Activated CD8-positive, alpha-beta T cell treated with anti-CD3 and anti-CD28 coated beads for 36 hours (primary cell): ENCODE measurements at regions not wholly inside any gene's neighbourhood (a gene's known extent, or its start where the extent isn't known, plus 50 kb on each side); places are given as distances from the start of the nearest gene placed in this dataset.

Source experiments
- ATAC-seq: fragments of 200-7000 bp; cut with Tn5 transposase; one replicate; pipeline ENCODE4 v1.10.0; 2021; ENCODE audit warnings: mild to moderate bottlenecking, moderate library complexity
- CTCF ChIA-PET: fragments of 350-600 bp; sonication (Branson Sonifier 250); formaldehyde crosslinking; loops from one replicate; lab custom pipeline; 2021; ENCODE audit warnings: antibody characterized with exemption; lab: Charles Lee
- POLR2A ChIA-PET: fragments of 350-600 bp; sonication (Branson Sonifier 250); formaldehyde crosslinking; loops from one replicate; lab custom pipeline; 2021; ENCODE audit warnings: antibody characterized with exemption; lab: Charles Lee
- DNase-seq: peaks from one replicate; pipeline ENCODE4 v3.0.0-alpha.2; 2020
- H3K27ac Mint-ChIP-seq: one replicate; pipeline ENCODE4 v1.8.0; 2021; ENCODE audit warnings: mild to moderate bottlenecking, mixed read lengths
- H3K27me3 Mint-ChIP-seq: one replicate; pipeline ENCODE4 v1.8.0; 2021; ENCODE audit warnings: mixed read lengths
- H3K36me3 Mint-ChIP-seq: one replicate; pipeline ENCODE4 v1.8.0; 2021; ENCODE audit warnings: low read depth, mixed read lengths
- H3K4me1 Mint-ChIP-seq: one replicate; pipeline ENCODE4 v1.8.0; 2021; ENCODE audit warnings: low read depth, mixed read lengths
- H3K4me3 Mint-ChIP-seq: one replicate; pipeline ENCODE4 v1.8.0; 2021; ENCODE audit warnings: mild to moderate bottlenecking, moderate library complexity, mixed read lengths
- H3K9me3 Mint-ChIP-seq: one replicate; pipeline ENCODE4 v1.8.0; 2021; ENCODE audit warnings: mixed read lengths
- CTCF ChIP-seq: fragments of 200-600 bp; IDR thresholded peaks from one replicate; pipeline ENCODE4 v1.8.0; 2022; ENCODE audit warnings: antibody characterized with exemption, mild to moderate bottlenecking
- intact Hi-C: fragments of 100-400 bp; cut with micrococcal nuclease; formaldehyde crosslinking; loops from one replicate; pipeline ENCODE4 v1.10.0; 2022

GRCh38 chr4:184879271-184879670, 53.5 kb upstream of the ACSL1 start:
- ChIA-PET POLR2A (no interaction called here), CTCF (interaction anchor here (0.8 kb wide), 1 partner anchor 29 kb away, joined by 3 read pairs; no protein-coding TSS in a partner anchor)
- Mint-ChIP-seq H3K9me3 (no peaks in the 10 kb centered on the region), H3K4me3 (no peak overlapping the region), H3K27me3 (no peaks in the 10 kb centered on the region), H3K4me1 (no peaks in the 10 kb centered on the region), H3K27ac (no peak overlapping the region), H3K36me3 (no peaks in the 10 kb centered on the region)
- intact Hi-C loops = no loop called here
- ATAC-seq (no peak), DNase-seq (no peak)
- TF ChIP-seq CTCF = no peak

- H3K4me1 Mint-ChIP-seq = no peaks in the 10 kb centered on the region
- DNase-seq (no peak), ATAC-seq (no peak)
- no peaks in the 10 kb centered on the region for H3K36me3 Mint-ChIP-seq
- POLR2A ChIA-PET = no interaction called here
- intact Hi-C loops = no loop called here
- CTCF ChIA-PET = no interaction called here
- TF ChIP-seq CTCF = no peak
- H3K27me3 Mint-ChIP-seq = no peaks in the 10 kb centered on the region
- no peaks in the 10 kb centered on the region for H3K9me3 Mint-ChIP-seq
- H3K4me3 Mint-ChIP-seq = no peak overlapping the region
- H3K27ac Mint-ChIP-seq = no peak overlapping the region
Observed at GRCh38 chr4:184882276-184882675, 56.5 kb upstream of the ACSL1 start.

GRCh38 chr4:184883024-184883423, 57.3 kb upstream of the ACSL1 start:
- H3K27me3 Mint-ChIP-seq = no peaks in the 10 kb centered on the region
- no peak for DNase-seq
- POLR2A ChIA-PET = no interaction called here
- TF ChIP-seq CTCF = no peak
- no peaks in the 10 kb centered on the region for H3K4me1 Mint-ChIP-seq
- no peak overlapping the region for H3K4me3 Mint-ChIP-seq
- no peak overlapping the region for H3K27ac Mint-ChIP-seq
- no peak for ATAC-seq
- CTCF ChIA-PET = no interaction called here
- intact Hi-C loops = no loop called here
- no peaks in the 10 kb centered on the region for H3K36me3 Mint-ChIP-seq
- H3K9me3 Mint-ChIP-seq = no peaks in the 10 kb centered on the region

- Mint-ChIP-seq H3K4me1 (no peaks in the 10 kb centered on the region), H3K27me3 (no peaks in the 10 kb centered on the region), H3K9me3 (no peaks in the 10 kb centered on the region), H3K27ac (no peak overlapping the region), H3K4me3 (no peak overlapping the region), H3K36me3 (no peaks in the 10 kb centered on the region)
- ATAC-seq = no peak
- intact Hi-C loops = no loop called here
- POLR2A ChIA-PET = no interaction called here
- no peak for DNase-seq
- CTCF ChIA-PET = no interaction called here
- no peak for TF ChIP-seq CTCF
Observed at GRCh38 chr4:184884883-184885282, 59.1 kb upstream of the ACSL1 start.

GRCh38 chr4:184885602-184886001, 59.8 kb upstream of the ACSL1 start:
- Mint-ChIP-seq H3K4me1 (no peaks in the 10 kb centered on the region), H3K36me3 (no peaks in the 10 kb centered on the region), H3K27me3 (peaks cover 3% of the 10 kb centered on the region), H3K27ac (no peak overlapping the region), H3K4me3 (no peak overlapping the region), H3K9me3 (no peaks in the 10 kb centered on the region)
- DNase-seq (no peak), ATAC-seq (no peak)
- no peak for TF ChIP-seq CTCF
- POLR2A ChIA-PET = no interaction called here
- CTCF ChIA-PET = no interaction called here
- intact Hi-C loops = no loop called here
